OCI-LY1 (cell line): ENCODE measurements at regions not wholly inside any gene's neighbourhood (a gene's known extent, or its start where the extent isn't known, plus 50 kb on each side); places are given as distances from the start of the nearest gene placed in this dataset.

ENCODE experiments used
- H2AFZ ChIP-seq: fragments of 200-600 bp; sonication (generic), shearing (Covaris generic); 2 replicates; pipeline ENCODE4 v1.6.0; 2014; ENCODE audit warnings: antibody characterized with exemption, mild to moderate bottlenecking, low read length
- H3F3A ChIP-seq: fragments of 200-600 bp; sonication (generic), shearing (Covaris generic); 2 replicates; pipeline ENCODE4 v1.6.0; 2014; ENCODE audit warnings: mild to moderate bottlenecking, antibody characterized with exemption, low read length, moderate library complexity; ENCODE audit not compliant: insufficient read depth
- H3K27ac ChIP-seq: fragments of 200-600 bp; sonication (generic); 2 replicates; pipeline ENCODE4 v1.5.1; 2014; ENCODE audit warnings: low read length, mixed run types, mild to moderate bottlenecking, low read depth; ENCODE audit not compliant: poor library complexity, severe bottlenecking
- H3K27me3 ChIP-seq: fragments of 200-600 bp; sonication (generic); 2 replicates; pipeline ENCODE4 v1.6.0; 2014; ENCODE audit warnings: antibody characterized with exemption, mild to moderate bottlenecking, low read length, moderate library complexity; ENCODE audit not compliant: insufficient read depth
- H3K36me3 ChIP-seq: fragments of 200-600 bp; sonication (generic); 2 replicates; pipeline ENCODE4 v1.6.1; 2014; ENCODE audit warnings: mild to moderate bottlenecking, antibody characterized with exemption, low read length, moderate library complexity, mixed read lengths; ENCODE audit not compliant: insufficient read depth
- H3K4me1 ChIP-seq: fragments of 200-600 bp; sonication (generic); 2 replicates; pipeline ENCODE4 v1.5.1; 2014; ENCODE audit warnings: mild to moderate bottlenecking, low read length, moderate library complexity; ENCODE audit not compliant: insufficient read depth, severe bottlenecking
- H3K4me2 ChIP-seq: fragments of 200-600 bp; sonication (generic), shearing (Covaris generic); 2 replicates; pipeline ENCODE4 v1.6.1; 2014; ENCODE audit warnings: low read length
- H3K4me3 ChIP-seq: fragments of 200-600 bp; sonication (generic); 2 replicates; pipeline ENCODE4 v1.5.1; 2014; ENCODE audit warnings: low read length, low read depth, mild to moderate bottlenecking, mixed read lengths; ENCODE audit not compliant: poor library complexity, severe bottlenecking
- H3K79me2 ChIP-seq: fragments of 200-600 bp; shearing (Covaris generic); 2 replicates; pipeline ENCODE4 v1.6.1; 2016; ENCODE audit warnings: mixed run types, low read length, mixed read lengths; ENCODE audit not compliant: insufficient read depth
- H3K9ac ChIP-seq: fragments of 200-600 bp; sonication (generic), shearing (Covaris generic); 2 replicates; pipeline ENCODE4 v1.6.1; 2014; ENCODE audit warnings: mild to moderate bottlenecking, low read length, mixed read lengths
- H3K9me2 ChIP-seq: fragments of 200-600 bp; sonication (generic), shearing (Covaris generic); 2 replicates; pipeline ENCODE4 v1.6.1; 2014; ENCODE audit warnings: low read depth, mild to moderate bottlenecking, low read length, mixed read lengths
- H3K9me3 ChIP-seq: fragments of 200-600 bp; shearing (Covaris generic); 2 replicates; pipeline ENCODE4 v1.6.1; 2014; ENCODE audit warnings: low read length, mixed read lengths
- H4K20me1 ChIP-seq: fragments of 200-600 bp; sonication (generic), shearing (Covaris generic); 2 replicates; pipeline ENCODE4 v1.6.0; 2016; ENCODE audit warnings: mild to moderate bottlenecking, low read length; ENCODE audit not compliant: insufficient read depth
- EZH2 ChIP-seq: fragments of 200-600 bp; sonication (generic), shearing (Covaris generic); IDR thresholded peaks from 2 replicates; pipeline ENCODE4 v1.8.0; 2017; ENCODE audit warnings: borderline replicate concordance, mixed run types, mild to moderate bottlenecking, antibody characterized with exemption, low read length, moderate library complexity, mixed read lengths
- TF ChIP-seq, protein P1 (sequence below): fragments of 200-600 bp; sonication (generic), shearing (Covaris generic); IDR thresholded peaks from 2 replicates; pipeline ENCODE4 v1.5.1; 2017; ENCODE audit warnings: mild to moderate bottlenecking, antibody characterized with exemption, low read length, moderate library complexity, mixed read lengths

DNA sequence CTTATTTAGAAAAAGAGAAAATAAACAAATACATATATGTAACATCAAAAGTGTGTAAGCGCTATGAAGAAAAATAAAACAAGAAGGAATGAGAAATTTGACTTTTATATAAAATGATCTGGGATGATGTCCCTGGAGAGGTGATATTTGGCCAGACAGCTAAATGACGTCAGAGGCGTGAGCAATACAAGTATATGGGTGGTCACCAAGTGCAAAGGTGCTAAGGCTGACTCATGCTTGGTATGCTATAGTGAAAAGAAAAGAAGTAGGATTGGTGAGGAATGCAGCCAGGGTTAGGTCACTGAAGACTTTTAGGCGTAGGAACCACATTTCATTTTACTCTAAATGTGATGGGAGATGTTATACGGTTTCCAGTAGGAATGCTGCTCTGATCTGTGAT lies 1049.1 kb upstream of the TENM3 start:
- Histone ChIP-seq H3K27ac (no peak overlapping the region), H3K4me1 (no peaks in the 10 kb centered on the region), H2AFZ (no peak overlapping the region), H3K27me3 (no peaks in the 10 kb centered on the region), H4K20me1 (no peaks in the 10 kb centered on the region), H3K9ac (no peak overlapping the region), H3K4me2 (no peak overlapping the region), H3K4me3 (no peak overlapping the region), H3K9me3 (no peaks in the 10 kb centered on the region), H3K36me3 (no peaks in the 10 kb centered on the region), H3K79me2 (no peaks in the 10 kb centered on the region), H3F3A (no peaks in the 10 kb centered on the region), H3K9me2 (no peaks in the 10 kb centered on the region)
- TF ChIP-seq, protein P1, sequence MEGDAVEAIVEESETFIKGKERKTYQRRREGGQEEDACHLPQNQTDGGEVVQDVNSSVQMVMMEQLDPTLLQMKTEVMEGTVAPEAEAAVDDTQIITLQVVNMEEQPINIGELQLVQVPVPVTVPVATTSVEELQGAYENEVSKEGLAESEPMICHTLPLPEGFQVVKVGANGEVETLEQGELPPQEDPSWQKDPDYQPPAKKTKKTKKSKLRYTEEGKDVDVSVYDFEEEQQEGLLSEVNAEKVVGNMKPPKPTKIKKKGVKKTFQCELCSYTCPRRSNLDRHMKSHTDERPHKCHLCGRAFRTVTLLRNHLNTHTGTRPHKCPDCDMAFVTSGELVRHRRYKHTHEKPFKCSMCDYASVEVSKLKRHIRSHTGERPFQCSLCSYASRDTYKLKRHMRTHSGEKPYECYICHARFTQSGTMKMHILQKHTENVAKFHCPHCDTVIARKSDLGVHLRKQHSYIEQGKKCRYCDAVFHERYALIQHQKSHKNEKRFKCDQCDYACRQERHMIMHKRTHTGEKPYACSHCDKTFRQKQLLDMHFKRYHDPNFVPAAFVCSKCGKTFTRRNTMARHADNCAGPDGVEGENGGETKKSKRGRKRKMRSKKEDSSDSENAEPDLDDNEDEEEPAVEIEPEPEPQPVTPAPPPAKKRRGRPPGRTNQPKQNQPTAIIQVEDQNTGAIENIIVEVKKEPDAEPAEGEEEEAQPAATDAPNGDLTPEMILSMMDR = no peak
- no peak for TF ChIP-seq EZH2

DNA sequence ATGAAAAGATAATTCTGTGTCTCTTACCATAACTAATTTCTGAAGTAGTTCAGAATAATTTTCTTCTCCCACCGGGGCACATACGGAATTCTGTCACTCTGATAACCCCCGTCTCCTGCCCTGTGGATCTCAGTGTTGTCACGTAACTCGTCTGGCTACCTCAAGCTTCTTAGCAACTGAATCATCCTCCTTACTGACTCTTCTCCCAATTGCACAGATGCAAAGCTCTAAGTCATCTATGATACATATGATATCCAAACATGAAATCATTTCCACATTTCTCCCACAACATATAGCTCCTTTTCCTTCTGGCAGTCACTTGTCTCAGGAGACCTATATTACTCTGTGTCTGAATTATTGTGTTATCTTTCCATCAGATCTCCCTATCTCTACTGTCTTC lies 1043.1 kb upstream of the TENM3 start:
- no peak overlapping the region for H3K4me3 ChIP-seq
- H2AFZ ChIP-seq = no peak overlapping the region
- no peak overlapping the region for H3K9ac ChIP-seq
- no peak overlapping the region for H3K4me2 ChIP-seq
- no peaks in the 10 kb centered on the region for H3K4me1 ChIP-seq
- no peaks in the 10 kb centered on the region for H3K9me3 ChIP-seq
- no peaks in the 10 kb centered on the region for H3K79me2 ChIP-seq
- TF ChIP-seq, protein P1 = no peak
- TF ChIP-seq EZH2 = no peak
- no peaks in the 10 kb centered on the region for H3K36me3 ChIP-seq
- no peaks in the 10 kb centered on the region for H3F3A ChIP-seq
- H3K9me2 ChIP-seq = no peaks in the 10 kb centered on the region
- no peaks in the 10 kb centered on the region for H3K27me3 ChIP-seq
- H3K27ac ChIP-seq = no peak overlapping the region
- no peaks in the 10 kb centered on the region for H4K20me1 ChIP-seq

DNA sequence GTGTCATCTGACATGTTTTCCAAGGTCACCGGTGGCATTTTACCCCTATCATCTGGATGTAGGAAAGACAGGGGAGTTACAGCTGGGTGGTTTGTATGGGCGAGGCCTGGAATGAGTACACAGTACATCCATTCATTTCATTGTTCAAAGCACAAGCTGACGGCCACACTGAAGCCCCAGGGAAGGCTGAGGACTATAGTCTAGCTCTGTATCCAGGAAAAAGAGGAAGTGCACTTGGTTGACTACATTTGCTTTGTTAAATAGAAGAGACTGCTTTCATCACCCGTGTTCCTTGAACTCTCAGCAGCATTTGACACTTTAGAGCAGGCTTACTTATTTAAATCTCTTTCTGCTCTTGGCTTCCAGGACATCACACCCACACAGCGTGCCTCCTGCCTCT lies 1041.0 kb upstream of the TENM3 start:
- Histone ChIP-seq H3K4me1 (no peaks in the 10 kb centered on the region), H3K9me2 (no peaks in the 10 kb centered on the region), H3K27me3 (no peaks in the 10 kb centered on the region), H3K36me3 (no peaks in the 10 kb centered on the region), H2AFZ (no peak overlapping the region), H3K9ac (no peak overlapping the region), H3K4me2 (no peak overlapping the region), H3F3A (no peaks in the 10 kb centered on the region), H3K4me3 (no peak overlapping the region), H3K79me2 (no peaks in the 10 kb centered on the region), H3K27ac (no peak overlapping the region), H4K20me1 (no peaks in the 10 kb centered on the region), H3K9me3 (no peaks in the 10 kb centered on the region)
- TF ChIP-seq, protein P1 = no peak
- TF ChIP-seq EZH2 = no peak
